HG03135 (cell line): ENCODE measurements at regions not wholly inside any gene's neighbourhood (a gene's known extent, or its start where the extent isn't known, plus 50 kb on each side); places are given as distances from the start of the nearest gene placed in this dataset.

Experiments
- ATAC-seq: cut with Tn5 transposase; IDR thresholded peaks from one replicate; pipeline ENCODE4 v1.9.1; 2021; ENCODE audit warnings: mild to moderate bottlenecking, moderate library complexity; ENCODE audit not compliant: unreplicated experiment

- ATAC-seq: no peak
Observed at GRCh38 chr5:115378754-115379153, 82.3 kb upstream of the CCDC112 start.

GRCh38 chr5:115377468-115378217, 81.2 kb upstream of the CCDC112 start:
- ATAC-seq: peak; percentile 45

GRCh38 chr5:115375893-115376292, 79.4 kb upstream of the CCDC112 start:
- ATAC-seq: no peak

GRCh38 chr5:115374057-115374775, 77.8 kb upstream of the CCDC112 start:
- no peak for ATAC-seq

GRCh38 chr5:115372146-115372545, 75.7 kb upstream of the CCDC112 start:
- ATAC-seq: no peak

- ATAC-seq: no peak
Observed at GRCh38 chr5:115369430-115370144, 73.1 kb upstream of the CCDC112 start.

- ATAC-seq: no peak
Observed at GRCh38 chr5:115366223-115366622, 69.8 kb upstream of the CCDC112 start.

DNA sequence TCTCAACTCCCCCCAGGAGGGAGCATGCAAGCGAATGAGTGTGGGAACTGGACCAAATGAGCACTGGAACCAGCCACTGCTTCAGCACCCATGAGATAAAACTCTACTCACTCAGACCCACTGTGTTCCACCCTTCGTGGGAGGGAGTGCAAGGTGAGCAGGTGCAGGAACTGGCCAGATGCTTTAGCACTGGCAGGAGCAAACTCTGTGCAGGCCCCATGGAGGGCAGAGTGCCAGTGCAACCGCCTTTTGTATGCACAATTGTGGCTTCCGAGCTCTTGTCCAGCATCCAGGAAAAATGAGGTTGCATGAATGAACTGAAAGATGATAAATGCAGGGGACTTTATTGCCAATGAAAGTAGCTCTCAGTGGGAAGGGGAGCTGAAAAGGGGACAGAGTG, 67.4 kb upstream of the CCDC112 start:
- ATAC-seq: no peak

- no peak for ATAC-seq
Observed at GRCh38 chr5:115360046-115360685, 63.7 kb upstream of the CCDC112 start.

DNA sequence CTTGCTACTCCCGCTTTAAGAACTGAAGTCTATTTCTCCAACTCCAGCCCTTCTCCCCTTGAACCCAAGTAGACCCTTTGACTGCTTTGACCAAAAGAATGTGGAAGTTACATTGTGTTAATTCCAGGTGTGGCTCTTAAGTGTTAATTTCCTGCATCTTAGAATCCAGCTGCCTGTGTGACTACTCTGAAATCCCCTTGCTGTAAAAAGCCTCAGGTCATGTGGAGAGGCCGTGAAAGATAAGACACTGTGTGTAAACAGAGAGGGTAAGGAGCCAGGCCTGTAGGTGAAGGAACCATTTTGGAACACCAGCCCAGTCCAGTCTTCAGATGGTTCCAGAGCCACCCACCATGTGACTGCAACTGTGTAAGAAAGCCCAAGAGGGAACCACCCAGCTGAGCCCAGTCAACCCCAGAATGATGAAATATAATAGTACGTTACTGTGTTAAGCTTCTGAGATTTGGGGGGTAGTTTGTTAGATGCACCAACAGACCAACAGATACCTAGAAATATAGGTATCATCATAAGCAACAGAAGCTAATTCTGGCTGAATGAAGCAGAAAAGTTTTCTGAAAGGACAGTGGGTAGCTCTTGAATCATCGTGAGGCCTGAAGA, 59.4 kb upstream of the CCDC112 start:
- ATAC-seq: no peak

DNA sequence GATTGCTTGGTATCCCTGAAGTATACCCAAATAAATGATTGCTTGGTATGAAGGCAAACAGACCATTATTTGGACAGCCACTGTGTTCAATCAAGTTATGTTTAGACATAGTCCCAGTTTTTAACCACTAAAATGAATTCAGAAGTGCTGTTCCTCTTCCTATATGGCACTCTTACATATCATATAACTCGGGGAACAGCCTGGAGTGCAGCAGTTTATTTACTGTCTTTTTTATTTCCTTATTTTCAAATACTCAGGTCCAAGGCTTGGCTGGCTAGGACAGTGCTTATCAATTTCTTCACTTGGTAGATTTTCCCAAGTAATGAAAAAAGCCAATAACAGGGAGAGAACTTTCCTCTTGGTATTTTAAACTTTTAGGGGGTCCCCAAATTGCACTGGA, 58.6 kb upstream of the CCDC112 start:
- ATAC-seq: no peak

- ATAC-seq: no peak
Observed at GRCh38 chr5:115354246-115354645, 57.8 kb upstream of the CCDC112 start.

DNA sequence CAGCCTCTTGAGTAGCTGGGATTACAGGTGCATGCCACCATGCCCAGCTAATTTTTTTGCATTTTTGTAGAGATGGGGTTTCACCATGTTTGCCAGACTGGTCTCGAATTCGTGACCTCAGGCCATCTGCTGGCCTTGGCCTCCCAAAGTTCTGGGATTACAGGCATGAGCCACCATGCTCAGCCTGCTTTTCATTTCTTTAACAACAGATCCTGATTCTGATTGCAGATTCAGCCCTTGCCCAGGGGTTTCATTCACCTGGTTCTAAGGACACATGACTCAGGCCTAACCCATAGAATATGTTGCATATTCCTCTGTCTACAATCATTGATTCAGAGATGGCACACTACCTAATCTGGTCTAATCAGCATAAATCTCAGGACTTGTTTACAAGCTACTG, 56.1 kb upstream of the CCDC112 start:
- ATAC-seq: no peak

DNA sequence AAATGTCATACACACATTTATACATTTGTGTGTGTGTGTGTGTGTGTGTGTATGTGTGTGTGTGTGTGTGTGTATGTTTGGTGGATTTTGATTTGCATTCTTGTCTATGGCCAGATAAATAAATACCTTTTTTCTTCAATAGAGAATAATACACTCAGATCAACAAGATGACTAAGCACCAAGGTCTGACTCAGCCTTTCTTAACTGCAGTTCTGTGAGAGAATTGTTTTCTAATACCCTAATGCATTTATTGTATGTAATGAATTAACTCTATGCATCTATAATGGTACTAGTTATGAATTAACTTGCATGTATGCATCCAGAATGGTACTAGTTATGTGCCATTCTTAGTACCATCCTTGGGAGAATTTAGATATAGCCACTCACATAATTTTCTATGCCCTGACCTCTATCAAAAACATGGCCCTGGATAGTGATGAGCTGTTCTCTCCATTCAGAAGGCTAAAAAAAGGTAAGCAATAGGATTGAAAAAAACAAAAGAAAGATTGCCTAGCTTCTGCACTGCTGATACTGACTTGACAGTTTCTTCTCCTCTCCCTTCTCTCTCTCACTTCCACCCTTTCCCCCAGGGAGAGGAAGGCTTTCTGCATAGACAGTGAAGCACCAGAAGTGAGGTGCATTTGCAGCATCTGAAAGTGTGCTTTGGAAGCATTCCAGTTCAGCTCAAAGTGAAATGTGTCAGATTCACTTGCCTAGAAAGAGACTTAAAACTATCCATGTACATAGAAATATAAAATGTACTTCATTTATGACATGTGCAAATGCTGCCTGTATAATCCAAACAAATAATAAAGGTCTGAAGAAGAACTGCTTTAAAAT, 55.1 kb upstream of the CCDC112 start:
- ATAC-seq: no peak

DNA sequence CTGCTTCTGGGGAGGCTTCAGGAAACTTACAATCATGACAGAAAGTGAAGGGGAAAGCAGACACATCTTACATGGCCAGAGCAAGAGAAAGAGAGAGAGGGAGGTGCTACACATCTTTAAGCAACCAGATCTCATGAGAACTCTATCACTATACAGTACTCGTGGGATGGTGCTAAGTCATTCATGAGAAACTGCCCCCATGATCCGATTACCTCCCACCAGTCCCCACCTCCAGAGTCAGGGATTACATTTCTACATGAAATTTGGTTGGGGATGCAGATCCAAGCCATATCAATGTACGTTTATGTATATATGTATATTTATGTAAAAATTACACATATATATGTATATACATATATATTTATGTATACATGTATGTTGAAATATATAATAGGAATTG, 54.4 kb upstream of the CCDC112 start:
- no peak for ATAC-seq

GRCh38 chr5:115349001-115349817, 52.8 kb upstream of the CCDC112 start:
- no peak for ATAC-seq

DNA sequence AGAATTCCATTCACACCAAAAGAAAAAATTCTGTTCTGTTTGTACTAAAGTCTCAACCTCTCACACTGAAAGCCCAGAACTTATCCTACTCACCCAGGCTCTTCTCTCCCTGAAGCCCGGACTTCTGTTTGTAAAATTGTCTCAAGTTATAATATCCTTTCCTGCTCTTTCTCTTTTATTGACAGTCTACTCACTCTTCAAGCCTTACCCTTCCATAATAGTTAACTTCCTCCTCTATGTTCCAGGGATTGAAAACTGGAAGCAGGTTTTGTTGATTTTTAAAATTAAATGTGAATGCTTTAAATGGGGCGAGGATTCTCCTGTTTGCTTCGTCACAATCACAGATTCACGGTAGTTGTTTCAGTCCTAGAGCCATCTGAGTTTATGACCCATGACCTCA, 51.7 kb upstream of the CCDC112 start:
- ATAC-seq: no peak
